ENCODE measurements at regions not wholly inside any gene's neighbourhood (a gene's known extent, or its start where the extent isn't known, plus 50 kb on each side); places are given as distances from the start of the nearest gene placed in this dataset.

DNA sequence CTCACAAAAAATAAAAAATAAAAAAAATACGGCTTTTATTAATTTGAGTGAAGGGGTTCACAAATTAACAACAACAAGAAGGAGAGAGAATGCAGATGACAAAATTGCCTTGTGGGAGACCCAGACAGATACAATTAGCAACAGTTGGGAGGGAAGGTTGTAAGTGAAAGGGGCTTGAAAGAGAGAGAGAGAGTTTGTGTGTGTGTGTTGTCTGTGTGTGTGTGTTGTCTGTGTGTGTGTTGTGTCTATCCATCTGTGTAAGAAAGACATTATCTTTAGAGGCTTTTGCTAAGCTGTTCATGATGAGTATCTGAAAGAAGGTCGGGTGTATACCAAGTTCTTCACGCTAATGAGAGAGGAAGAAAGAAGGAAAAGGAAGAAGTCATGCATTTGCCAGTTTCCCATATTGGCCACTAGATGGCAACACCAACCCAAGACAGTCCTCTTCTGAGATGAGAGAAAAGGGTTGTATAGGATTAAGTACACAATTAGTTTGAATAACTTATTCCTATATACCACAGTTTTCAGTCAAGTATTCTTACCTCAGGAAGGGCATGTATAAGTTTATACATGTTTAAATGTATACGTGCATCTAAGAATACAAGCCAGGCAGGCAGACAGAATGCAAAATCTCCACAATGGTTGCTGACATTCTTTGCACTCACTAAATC, 63.7 kb upstream of the CD2AP start (continued):
- TF ChIP-seq BCL6 (CRISPR knock-in tag; IDR thresholded peaks at IDR 0.05) (no peak), RAD21 (CRISPR knock-in tag; IDR thresholded peaks at IDR 0.05) (peak; percentile 86), NPAS2 (CRISPR knock-in tag; IDR thresholded peaks at IDR 0.05; ENCODE audit: borderline replicate concordance) (no peak), ZBTB38 (CRISPR knock-in tag; IDR thresholded peaks at IDR 0.05) (no peak), CREM (IDR thresholded peaks at IDR 0.05) (no peak), CREM (CRISPR knock-in tag; IDR thresholded peaks at IDR 0.05) (no peak), ZNF382 (CRISPR knock-in tag; IDR thresholded peaks at IDR 0.05; ENCODE audit: borderline replicate concordance) (no peak), MZF1 (CRISPR knock-in tag; IDR thresholded peaks at IDR 0.05; ENCODE audit: borderline replicate concordance) (no peak), GATAD2A (CRISPR knock-in tag; IDR thresholded peaks at IDR 0.05) (peak; percentile 44; the same call in 1 of the 2 replicates)
- TF ChIP-seq, protein P1, sequence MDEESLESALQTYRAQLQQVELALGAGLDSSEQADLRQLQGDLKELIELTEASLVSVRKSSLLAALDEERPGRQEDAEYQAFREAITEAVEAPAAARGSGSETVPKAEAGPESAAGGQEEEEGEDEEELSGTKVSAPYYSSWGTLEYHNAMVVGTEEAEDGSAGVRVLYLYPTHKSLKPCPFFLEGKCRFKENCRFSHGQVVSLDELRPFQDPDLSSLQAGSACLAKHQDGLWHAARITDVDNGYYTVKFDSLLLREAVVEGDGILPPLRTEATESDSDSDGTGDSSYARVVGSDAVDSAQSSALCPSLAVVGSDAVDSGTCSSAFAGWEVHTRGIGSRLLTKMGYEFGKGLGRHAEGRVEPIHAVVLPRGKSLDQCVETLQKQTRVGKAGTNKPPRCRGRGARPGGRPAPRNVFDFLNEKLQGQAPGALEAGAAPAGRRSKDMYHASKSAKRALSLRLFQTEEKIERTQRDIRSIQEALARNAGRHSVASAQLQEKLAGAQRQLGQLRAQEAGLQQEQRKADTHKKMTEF (CRISPR knock-in tag; IDR thresholded peaks at IDR 0.05), result peak; percentile 23; the same call in 1 of the 2 replicates
- TF ChIP-seq, protein P2, sequence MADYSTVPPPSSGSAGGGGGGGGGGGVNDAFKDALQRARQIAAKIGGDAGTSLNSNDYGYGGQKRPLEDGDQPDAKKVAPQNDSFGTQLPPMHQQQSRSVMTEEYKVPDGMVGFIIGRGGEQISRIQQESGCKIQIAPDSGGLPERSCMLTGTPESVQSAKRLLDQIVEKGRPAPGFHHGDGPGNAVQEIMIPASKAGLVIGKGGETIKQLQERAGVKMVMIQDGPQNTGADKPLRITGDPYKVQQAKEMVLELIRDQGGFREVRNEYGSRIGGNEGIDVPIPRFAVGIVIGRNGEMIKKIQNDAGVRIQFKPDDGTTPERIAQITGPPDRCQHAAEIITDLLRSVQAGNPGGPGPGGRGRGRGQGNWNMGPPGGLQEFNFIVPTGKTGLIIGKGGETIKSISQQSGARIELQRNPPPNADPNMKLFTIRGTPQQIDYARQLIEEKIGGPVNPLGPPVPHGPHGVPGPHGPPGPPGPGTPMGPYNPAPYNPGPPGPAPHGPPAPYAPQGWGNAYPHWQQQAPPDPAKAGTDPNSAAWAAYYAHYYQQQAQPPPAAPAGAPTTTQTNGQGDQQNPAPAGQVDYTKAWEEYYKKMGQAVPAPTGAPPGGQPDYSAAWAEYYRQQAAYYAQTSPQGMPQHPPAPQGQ (CRISPR knock-in tag; IDR thresholded peaks at IDR 0.05; ENCODE audit: borderline replicate concordance), result no peak
- TF ChIP-seq, protein P3, sequence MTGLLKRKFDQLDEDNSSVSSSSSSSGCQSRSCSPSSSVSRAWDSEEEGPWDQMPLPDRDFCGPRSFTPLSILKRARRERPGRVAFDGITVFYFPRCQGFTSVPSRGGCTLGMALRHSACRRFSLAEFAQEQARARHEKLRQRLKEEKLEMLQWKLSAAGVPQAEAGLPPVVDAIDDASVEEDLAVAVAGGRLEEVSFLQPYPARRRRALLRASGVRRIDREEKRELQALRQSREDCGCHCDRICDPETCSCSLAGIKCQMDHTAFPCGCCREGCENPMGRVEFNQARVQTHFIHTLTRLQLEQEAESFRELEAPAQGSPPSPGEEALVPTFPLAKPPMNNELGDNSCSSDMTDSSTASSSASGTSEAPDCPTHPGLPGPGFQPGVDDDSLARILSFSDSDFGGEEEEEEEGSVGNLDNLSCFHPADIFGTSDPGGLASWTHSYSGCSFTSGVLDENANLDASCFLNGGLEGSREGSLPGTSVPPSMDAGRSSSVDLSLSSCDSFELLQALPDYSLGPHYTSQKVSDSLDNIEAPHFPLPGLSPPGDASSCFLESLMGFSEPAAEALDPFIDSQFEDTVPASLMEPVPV (CRISPR knock-in tag; IDR thresholded peaks at IDR 0.05), result 0 out of 2 replicates have a peak, but pooled peaks have one; percentile 31
- TF ChIP-seq, protein P4, sequence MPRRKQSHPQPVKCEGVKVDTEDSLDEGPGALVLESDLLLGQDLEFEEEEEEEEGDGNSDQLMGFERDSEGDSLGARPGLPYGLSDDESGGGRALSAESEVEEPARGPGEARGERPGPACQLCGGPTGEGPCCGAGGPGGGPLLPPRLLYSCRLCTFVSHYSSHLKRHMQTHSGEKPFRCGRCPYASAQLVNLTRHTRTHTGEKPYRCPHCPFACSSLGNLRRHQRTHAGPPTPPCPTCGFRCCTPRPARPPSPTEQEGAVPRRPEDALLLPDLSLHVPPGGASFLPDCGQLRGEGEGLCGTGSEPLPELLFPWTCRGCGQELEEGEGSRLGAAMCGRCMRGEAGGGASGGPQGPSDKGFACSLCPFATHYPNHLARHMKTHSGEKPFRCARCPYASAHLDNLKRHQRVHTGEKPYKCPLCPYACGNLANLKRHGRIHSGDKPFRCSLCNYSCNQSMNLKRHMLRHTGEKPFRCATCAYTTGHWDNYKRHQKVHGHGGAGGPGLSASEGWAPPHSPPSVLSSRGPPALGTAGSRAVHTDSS (CRISPR knock-in tag; conservative IDR thresholded peaks at IDR 0.05), result no peak
- TF ChIP-seq, protein P5, sequence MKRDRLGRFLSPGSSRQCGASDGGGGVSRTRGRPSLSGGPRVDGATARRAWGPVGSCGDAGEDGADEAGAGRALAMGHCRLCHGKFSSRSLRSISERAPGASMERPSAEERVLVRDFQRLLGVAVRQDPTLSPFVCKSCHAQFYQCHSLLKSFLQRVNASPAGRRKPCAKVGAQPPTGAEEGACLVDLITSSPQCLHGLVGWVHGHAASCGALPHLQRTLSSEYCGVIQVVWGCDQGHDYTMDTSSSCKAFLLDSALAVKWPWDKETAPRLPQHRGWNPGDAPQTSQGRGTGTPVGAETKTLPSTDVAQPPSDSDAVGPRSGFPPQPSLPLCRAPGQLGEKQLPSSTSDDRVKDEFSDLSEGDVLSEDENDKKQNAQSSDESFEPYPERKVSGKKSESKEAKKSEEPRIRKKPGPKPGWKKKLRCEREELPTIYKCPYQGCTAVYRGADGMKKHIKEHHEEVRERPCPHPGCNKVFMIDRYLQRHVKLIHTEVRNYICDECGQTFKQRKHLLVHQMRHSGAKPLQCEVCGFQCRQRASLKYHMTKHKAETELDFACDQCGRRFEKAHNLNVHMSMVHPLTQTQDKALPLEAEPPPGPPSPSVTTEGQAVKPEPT (CRISPR knock-in tag; IDR thresholded peaks at IDR 0.05; ENCODE audit: low read depth), result no peak
- TF ChIP-seq, protein P6, sequence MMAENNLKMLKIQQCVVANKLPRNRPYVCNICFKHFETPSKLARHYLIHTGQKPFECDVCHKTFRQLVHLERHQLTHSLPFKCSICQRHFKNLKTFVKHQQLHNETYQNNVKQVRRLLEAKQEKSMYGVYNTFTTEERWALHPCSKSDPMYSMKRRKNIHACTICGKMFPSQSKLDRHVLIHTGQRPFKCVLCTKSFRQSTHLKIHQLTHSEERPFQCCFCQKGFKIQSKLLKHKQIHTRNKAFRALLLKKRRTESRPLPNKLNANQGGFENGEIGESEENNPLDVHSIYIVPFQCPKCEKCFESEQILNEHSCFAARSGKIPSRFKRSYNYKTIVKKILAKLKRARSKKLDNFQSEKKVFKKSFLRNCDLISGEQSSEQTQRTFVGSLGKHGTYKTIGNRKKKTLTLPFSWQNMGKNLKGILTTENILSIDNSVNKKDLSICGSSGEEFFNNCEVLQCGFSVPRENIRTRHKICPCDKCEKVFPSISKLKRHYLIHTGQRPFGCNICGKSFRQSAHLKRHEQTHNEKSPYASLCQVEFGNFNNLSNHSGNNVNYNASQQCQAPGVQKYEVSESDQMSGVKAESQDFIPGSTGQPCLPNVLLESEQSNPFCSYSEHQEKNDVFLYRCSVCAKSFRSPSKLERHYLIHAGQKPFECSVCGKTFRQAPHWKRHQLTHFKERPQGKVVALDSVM (CRISPR knock-in tag; IDR thresholded peaks at IDR 0.05), result no peak
- TF ChIP-seq, protein P7, sequence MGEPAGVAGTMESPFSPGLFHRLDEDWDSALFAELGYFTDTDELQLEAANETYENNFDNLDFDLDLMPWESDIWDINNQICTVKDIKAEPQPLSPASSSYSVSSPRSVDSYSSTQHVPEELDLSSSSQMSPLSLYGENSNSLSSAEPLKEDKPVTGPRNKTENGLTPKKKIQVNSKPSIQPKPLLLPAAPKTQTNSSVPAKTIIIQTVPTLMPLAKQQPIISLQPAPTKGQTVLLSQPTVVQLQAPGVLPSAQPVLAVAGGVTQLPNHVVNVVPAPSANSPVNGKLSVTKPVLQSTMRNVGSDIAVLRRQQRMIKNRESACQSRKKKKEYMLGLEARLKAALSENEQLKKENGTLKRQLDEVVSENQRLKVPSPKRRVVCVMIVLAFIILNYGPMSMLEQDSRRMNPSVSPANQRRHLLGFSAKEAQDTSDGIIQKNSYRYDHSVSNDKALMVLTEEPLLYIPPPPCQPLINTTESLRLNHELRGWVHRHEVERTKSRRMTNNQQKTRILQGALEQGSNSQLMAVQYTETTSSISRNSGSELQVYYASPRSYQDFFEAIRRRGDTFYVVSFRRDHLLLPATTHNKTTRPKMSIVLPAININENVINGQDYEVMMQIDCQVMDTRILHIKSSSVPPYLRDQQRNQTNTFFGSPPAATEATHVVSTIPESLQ (CRISPR knock-in tag; conservative IDR thresholded peaks at IDR 0.05), result no peak

Measured in HepG2 (cell line).